UCSD-AML1 (cell line): ENCODE measurements at regions not wholly inside any gene's neighbourhood (a gene's known extent, or its start where the extent isn't known, plus 50 kb on each side); places are given as distances from the start of the nearest gene placed in this dataset.
"Not testable (repeated sequence)": the region's sequence is repeated elsewhere in the genome, so short reads cannot be mapped to it uniquely, and the experiment has no call there.

ENCODE experiments used
- DNase-seq: peaks from one replicate; lab custom pipeline; 2025; ENCODE audit not compliant: unreplicated experiment; lab: John Stamatoyannopoulos, UW

DNA sequence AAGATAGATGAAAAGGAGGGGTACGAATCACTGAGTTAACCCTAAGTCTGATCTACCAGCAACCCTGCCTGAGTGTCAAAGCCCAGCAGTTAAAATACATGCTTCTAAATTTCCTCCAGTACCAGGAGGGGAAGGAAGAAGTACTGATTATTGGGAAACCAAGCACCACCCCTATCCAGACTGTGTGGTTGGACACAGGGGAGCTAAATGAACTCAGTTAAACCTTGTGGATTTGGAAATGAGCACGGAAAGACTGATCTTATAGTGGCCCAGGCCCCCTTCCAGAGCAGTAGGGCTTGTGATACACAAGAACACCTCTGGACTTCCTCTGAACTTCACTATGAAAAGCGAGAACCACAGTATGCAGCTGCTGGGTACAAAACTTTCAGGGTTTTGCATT lies 585.6 kb downstream of the MAFB start:
- DNase-seq = no peak

DNA sequence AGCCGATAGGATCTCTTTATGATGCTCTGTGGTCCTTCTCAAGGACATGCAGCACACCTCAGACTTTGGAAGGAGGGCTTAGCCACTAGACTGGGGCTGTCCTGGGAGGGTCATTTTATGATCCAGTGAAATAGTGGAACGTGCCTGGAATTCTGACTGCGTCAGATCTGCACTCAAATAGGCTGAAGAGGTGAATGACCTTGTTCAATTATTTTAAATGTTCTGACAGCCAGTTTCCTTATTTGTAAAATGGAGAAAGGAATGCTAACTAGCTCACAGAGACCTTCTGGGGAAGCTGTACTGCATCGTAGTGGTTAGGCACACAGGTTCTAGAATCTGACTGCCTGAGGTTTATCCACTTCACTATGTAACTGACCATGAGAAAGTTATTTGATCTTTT lies 587.5 kb downstream of the MAFB start:
- no peak for DNase-seq

DNA sequence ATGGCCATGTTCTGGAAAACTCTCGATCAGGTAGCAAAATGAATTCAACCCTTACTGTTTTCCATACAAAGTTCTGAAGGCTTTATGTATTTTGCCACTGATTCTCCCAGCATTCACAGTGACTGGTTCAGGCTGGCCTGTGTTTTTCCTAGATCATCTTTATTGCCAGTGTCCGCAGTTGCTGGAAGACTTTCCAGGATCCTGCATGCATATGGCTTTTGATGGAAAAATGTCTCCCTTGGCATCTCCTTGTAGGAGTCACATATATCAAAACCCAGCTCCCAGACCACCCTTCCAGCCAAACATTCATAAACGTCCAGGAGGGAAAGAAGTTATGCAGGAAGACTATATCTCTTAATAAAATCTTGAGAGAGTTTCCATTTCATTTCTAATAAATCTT lies 588.8 kb downstream of the MAFB start:
- no peak for DNase-seq

DNA sequence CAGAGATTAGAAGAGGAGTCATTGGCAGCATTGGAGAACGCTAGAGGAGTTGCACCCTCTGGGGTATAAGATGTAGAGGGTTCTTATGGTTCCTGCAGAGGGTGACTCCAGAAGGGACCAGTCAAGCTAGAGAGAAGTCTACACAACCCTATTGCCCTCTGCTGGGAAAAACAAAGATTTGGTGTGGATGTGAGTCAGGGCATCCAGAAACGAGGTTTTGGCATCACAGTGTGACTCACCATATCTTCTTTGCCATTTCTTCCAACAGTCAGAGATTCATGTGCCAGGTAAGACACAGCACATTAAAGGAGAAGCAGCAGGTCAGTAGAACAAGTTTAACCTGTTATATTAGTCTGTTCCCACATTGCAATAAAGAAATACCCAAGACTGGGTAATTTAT lies 598.8 kb downstream of the MAFB start:
- DNase-seq = no peak

DNA sequence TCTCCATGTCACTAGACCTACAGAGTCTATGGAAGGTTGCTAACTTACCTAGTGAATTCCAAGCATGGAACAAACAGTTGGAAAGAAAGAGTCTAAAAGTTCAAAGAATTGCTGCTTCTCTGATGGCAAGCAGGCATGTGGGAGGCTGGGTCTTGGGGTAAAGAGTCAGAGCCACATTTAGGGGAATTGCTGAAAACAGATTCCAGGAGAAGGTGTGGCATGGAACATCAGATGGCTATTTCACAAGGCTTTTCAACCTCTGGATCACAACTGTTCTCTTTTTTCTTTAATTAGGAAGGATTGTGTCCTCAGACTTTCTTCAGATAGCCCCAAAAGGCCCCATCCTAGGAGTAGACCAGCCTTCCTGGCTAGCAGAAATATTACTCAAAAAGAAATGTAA lies 601.5 kb downstream of the MAFB start:
- no peak for DNase-seq

DNA sequence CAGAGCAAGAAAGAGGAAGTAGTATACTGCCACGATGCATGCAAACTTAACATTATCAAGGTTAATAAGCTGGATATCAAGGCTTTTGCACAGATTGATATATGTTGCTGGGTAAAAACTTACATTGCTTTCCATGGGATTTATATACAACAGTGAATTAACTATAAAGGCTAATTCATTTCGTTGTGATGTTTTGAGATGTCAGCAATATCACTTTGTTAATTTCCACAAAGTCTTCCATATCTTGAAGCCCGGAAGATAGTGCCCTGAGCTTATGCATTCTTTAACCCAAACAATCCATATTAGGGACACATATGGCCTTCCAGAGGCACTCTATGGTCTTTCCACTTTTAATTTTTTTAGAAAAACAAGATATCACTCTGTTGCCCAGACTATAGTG lies 603.5 kb downstream of the MAFB start:
- DNase-seq = no peak

DNA sequence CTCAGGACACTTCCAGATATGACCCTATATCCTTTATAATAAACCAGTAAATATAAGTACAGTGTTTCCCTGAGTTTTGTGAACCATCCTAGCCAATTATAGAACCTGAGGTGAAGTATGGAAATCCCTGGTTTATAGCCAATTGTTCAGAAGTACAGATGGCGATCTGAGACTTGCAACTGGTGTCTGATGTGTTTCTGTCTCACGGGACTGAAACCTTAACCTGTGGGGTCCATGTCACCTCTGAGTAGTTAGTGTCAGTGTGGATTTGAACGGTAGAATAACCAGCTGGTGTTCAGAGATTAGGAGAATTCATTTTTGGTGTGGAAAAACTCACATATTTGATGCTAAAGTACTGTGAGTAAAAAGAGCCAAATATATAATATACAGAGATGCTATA lies 606.6 kb downstream of the MAFB start:
- DNase-seq = no peak

DNA sequence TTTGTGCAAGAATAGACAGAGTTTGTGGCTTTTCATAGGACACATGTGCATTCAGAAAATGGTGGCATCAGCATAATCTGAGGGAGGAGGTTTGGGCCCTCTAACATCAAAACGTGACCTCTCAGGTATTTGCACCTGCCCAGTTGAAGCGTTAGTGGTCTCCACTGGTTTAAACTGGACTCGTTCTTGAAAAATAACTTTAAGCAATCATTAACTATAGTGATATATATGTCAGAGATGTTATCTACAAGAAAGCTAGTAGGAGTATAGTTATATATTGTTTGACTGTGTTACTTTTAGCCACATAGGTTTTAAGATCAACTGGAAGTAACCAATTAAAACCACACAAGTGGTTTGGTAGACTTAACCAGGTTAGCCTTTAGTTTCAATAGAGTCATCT lies 607.4 kb downstream of the MAFB start:
- no peak for DNase-seq

DNA sequence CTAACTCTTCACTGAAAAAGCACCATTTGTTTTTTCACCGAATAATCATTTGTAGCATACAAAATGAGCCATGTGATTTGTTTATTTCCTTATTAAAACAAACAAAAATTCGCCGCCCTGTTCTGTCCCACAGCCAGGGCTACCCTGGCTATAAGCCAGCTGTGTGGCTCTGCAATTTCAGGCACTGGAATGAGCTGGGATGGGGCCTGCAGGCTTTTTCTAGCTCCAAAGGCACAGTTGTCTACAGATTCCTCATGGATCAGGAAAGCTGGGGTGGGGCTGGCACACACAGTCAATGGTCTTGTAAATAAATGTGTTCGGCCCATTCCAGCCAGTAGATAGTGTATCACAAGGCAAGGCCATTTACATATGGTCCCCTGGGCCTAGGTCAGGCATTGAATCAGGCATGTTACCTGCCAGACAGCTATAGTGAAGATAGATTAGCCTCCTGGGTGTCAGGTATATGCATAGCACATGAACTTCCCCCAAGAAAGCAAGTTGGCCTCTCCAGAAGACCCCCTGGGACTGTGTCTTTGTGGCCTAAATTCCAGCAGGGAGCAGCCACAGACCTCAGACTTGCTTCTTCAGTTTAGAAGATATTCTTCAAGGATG lies 608.9 kb downstream of the MAFB start:
- DNase-seq = no peak

DNA sequence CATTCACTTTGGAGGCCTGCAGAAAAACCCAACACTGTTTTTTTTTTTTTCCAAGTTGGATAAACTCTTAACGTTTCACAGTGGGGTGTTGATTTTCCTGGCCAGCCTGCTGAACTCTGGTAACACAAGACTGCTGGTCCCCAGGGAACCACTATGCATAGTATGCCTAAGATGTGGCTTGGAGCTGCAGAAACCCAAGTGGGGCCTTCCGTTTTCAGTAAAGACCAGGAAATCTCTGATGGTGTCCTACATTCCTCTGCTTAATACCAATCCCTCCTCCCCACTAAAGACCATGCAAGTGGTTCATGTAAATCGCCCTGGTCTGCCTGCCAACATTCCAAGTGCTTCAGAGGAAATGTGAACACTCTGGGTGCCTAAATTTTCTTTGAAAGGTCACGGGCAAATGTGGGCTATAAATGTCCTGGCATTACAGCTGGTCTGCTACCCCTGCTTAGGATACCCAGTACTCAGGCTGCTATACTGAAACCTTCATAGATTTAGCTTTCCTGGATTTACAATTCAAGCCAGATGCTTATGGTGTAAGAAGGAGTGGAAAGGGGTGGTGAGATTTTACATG lies 615.4 kb downstream of the MAFB start:
- no peak for DNase-seq

DNA sequence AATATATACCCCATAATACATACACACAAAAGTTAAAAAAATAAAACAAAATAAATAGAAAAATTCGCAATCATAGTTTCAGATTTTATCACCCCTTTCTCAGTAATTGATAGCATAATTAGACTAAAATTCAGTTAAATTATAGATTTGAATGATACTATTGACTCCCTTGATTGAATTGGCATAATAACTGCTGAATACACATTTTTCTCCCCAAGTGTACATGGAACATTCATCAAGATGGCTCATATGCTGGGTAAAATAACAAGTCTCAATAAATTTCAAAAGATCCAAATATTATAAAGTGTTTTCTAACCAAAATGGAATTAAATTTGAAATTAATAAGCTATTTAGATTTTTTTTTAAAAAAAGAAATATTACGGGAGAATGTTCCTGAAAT lies 616.1 kb downstream of the MAFB start:
- no peak for DNase-seq

DNA sequence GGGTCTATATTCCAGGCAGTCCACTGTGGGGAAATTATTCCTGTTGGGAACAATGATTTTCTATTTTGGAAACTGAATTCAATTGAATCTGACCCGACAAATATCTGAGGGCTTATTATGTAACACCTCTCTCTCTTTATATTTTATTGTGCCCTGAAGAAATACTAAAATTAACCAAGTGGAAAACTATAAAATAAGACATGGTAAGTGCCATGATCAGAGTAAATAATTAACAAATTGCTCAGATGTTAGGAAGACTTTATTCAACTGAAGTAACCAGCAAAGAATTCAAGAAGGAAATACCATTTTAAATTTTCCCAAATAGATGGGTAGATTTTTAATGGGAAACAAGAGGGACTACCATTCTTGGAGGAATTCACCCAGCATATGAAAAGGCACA lies 632.9 kb downstream of the MAFB start:
- DNase-seq = no peak

DNA sequence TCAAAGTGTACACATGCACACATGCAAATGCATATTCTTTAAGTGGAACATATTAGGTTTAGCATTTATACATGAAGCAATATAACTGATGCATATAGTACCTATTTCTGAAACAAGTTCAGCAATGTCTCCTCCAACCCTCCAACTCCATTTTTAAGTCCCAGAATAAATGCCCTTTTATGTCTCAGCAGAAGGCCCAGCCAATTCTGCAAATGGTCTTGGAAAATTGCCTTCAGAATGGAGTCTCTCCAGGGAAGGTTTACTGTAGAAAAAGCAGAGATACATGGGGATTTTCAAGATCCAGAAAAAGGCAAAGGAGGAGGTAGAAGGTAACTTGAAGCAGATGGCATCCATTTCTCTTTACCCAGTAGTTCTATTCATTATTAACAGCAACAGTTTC lies 633.3 kb downstream of the MAFB start:
- DNase-seq = no peak

DNA sequence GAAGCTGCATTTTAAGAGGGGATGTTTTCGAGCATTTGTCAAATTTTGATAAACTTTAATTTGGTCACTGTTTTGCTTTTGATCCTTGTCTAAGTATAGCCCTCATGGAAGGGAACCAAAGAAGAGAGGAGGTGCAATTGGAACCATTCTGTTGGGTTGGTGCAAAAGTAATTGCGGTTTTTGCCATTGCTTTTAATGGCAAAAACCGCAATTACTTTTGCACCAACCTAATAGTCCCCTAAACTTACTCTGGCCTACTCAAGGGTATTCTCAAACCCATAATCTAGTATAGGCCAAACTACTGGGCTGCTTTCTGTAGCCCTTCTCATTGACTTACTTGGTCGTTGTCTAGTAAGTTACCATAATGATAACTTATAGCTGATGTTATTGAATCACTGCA lies 634.7 kb downstream of the MAFB start:
- DNase-seq = no peak

DNA sequence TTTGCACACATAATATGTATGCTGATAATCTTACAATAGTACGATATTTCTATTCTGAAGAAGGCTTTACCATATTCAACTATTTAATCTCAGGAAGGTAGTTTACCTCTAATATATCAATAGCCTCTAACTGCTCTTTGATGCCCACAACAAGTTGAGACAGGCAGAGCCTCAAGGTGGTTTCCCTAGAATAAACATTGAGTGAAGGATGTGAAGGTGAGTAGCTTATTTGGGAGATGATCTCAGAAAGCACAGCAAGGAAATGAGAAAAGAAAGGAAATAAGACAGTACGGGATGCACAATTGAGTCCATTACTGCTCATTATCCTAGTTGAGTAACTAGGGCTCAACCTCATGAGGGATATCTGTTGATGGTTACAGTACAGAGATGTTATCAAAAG lies 638.4 kb downstream of the MAFB start:
- DNase-seq = no peak

DNA sequence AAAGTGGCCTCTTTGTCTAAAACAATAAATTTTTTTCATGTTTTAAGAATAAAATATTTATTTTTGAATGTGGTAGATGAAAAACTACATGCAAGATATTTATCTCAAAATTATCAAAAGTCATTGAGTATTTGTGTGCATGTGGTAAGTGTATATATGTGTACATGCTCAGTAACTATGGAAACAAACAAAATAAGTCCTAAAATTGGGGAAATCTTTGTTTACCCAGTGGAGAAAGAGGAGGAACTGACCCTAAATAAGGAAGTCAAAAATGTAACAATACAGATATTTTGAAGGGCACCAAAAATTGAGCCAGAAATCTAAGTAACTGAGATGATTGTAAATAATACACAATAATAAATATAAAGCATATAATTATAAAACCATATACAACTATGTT lies 639.2 kb downstream of the MAFB start:
- no peak for DNase-seq

DNA sequence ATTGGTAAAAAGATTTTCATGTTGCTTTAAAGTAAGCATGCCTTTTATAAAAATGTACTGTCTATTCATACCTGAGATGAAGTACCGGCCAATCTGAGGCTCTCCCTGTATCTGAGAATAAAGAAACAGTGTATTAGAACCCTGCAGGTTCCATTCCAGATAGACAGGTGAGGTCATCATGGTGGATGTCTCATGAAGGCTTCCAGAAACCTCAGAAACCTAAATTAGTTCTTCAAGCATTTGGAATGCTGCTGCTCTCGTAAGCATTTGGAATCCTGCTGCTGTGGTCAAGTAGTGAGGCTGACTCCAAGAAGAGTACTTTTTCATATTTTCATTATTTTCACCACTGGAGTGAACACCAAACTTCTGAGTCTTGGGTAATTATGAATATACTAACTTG lies 642.3 kb downstream of the MAFB start:
- no peak for DNase-seq

DNA sequence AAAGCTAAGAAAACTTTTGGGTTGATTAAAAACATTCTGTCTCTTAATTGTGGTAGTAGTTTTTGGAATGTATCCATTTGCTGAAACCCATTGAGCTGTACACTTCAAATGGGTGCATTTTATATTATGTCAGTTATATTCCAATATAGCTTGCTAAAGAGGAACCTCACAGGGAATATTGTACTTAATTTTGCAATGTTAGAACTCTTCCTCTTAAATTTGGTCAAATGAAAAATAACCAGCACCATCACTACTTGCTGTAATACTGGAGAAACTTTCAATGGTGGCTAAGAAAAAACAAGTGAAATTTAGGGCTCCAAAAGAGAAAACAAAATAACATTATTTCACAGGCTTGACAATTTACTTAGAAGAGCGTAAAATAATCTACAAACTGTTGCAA lies 651.5 kb downstream of the MAFB start:
- DNase-seq = no peak

DNA sequence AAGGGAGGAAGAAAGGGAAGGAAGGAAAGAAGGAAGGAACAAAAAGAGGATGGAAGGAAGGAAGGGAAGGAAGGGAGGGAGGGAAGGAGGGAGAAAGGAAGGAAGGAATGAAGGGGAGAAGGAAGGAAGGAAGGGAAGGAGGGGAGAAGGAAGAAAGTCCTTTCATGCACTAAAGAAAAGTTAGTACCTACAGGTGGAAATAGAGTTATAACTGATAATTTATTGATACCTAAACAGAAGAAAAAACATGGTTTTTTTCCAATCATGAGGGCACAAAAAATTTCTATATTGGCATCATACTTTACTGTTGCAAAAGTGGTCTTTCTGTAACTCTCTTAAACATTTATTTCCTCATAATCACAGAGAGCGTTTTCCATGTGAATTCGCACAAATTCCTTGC lies 659.4 kb downstream of the MAFB start:
- DNase-seq = no peak

DNA sequence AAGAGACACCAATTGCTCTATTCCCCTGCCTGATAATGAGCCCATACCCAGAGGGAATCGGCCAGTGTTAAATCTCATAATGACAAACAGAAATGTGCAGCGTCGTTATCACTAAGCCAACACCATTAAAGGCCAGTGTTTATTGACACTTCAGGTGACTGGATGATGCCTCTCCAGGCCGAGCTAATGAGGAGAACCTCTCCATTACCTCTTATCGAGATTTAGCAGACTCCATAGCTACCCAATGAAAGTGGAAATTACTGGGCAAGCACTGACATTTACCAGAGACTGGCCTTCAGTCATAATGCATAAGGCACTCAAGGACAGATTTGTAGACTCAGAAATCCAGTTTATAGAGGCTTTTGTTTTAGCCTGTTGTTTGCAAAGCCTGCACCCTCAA lies 669.5 kb downstream of the MAFB start:
- no peak for DNase-seq

DNA sequence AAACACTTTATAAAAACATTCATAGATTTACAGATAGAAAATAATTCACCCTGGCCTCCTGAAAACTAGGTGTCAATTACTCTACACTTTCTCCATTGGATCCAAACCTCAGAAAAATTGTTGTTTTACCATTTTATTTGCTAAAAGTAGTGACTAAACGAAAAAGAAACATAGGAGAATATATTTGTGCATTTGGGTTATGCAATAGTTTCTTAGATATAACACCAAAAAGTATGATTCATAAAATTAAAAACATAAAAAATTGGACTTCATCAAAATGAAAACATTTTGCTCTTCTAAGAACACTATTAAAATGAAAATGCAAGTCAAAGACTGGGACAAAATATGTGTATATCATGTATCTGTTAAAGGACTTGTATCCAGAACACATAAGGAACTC lies 671.3 kb downstream of the MAFB start:
- DNase-seq = no peak

DNA sequence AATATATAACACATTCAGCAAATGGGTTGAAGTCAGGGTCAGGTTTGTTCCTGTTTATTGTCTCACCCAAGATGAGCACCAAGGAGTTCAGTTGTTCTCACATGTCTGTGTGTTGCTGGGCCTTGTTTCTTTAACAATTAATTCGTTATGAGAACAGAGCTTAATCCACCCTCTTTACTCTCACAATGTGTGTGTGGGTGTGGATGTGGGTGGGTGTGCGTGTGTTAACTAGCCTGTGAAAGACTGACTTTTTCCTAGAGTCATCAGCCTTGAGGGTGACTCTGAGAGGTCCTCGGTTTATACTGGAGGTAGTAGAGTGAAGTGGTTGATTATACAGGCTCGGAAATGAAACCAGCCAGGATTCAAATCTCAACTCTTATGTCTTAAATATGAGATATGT lies 672.1 kb downstream of the MAFB start:
- no peak for DNase-seq

DNA sequence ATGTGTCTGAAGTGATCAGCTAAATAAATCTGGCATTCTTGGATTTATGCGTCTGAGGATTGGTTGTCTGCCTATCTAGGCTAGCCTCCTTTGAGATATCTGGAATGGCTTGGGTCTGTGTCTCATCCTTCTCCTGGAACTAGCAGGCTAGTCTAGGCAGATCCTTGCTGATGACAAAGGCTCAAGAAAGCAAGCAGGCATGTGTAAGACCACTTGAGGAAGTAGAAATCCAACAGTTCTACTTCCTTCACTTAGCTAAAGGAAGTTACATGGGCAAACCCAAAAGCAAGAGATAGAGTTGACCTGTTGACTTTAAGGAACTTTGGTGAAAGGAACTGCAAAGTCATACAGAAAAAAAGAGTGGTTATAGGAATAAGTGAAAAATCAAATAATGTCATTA lies 672.6 kb downstream of the MAFB start:
- no peak for DNase-seq

DNA sequence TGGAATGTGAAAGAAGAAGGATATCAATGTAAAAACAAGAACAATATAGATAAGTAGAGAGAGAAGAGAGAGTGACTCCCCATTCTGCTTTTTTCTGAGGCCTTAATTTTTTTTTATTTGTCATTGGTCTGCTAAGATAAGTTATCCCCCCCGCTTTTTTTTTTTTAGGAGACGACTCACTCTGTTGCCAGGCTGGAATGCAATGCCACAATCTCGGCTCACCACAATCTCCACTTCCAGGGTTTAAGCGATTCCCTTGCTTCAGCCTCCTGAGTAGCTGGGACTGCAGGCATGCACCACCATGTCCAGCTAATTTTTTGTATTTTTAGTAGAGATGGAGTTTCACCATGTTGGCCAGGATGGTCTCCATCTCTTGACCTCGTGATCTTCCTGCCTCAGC lies 677.0 kb downstream of the MAFB start:
- not testable (repeated sequence) for DNase-seq
